RKO (cell line): ENCODE measurements at regions not wholly inside any gene's neighbourhood (a gene's known extent, or its start where the extent isn't known, plus 50 kb on each side); places are given as distances from the start of the nearest gene placed in this dataset.

ENCODE experiments used
- DNase-seq: peaks from one replicate; pipeline ENCODE4 v3.0.0-alpha.2; 2016; ENCODE audit warnings: low spot score

DNA sequence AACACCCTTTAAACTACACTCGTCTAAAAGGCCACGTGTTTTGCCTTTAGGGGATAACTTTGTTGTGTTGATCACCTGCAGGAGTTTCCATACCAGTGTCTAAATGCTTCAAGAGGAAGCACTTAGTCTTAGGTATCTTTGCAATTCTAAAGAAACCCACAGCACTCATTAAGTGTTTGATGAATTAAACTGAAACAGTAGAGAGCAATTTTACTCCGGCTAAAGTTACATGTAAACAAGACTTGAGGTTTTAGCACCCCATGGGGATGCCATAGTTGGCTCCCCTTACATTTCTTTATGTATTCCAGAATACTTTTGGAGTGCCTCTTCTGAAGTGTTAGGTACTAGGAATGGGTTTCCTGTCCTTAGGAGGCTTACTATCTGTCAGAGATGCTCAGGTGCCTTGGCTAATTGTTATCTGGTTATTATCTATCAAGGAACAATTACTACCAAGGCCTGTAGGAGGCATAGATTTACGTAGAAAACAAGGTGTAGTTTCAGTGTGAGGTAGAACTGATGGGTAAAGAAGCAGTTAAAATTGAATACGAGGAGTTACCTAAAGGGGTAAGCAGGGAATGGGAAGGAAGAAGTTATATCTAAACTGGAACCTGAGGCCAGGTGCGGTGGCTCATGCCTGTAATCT is 176.8 kb upstream of the SAMSN1 start:
- DNase-seq = no peak

DNA sequence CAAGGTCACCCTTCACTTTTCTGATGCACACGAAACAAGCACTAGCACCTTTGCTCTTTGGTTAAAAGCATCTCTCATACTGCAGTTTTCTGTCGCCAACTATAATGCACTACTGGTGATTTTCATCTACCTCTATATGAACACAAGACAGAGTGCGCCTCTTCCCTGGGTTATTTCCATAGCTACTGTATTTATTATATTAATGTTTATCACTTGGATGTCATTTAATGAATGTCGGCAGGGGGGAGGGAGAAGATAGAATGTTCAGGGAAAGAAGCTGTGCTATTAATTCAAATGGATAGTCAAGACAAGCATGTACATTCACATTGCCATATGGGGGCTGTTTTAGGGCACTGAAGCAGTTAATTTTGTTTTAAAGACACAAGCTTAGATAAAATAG is 174.1 kb upstream of the SAMSN1 start:
- DNase-seq = no peak

DNA sequence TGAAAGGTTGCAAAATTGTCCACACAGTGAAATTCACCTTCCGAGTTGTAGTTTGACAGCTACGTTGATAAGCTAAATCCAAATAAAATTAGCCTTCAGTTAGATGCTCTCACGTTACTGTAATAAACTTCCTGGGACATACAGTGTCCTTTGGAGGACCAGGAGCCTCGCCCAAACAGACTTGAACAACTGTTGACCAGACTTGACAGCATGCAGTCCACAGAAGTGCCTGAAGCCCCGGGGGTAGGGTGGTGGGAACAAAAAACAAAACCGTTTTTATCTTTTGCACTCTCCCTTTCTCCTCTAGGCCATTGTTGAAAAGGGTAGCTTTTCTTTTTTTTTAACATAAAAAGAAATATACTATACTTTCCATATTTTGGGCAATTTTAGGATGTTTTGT is 172.8 kb upstream of the SAMSN1 start:
- DNase-seq = no peak

DNA sequence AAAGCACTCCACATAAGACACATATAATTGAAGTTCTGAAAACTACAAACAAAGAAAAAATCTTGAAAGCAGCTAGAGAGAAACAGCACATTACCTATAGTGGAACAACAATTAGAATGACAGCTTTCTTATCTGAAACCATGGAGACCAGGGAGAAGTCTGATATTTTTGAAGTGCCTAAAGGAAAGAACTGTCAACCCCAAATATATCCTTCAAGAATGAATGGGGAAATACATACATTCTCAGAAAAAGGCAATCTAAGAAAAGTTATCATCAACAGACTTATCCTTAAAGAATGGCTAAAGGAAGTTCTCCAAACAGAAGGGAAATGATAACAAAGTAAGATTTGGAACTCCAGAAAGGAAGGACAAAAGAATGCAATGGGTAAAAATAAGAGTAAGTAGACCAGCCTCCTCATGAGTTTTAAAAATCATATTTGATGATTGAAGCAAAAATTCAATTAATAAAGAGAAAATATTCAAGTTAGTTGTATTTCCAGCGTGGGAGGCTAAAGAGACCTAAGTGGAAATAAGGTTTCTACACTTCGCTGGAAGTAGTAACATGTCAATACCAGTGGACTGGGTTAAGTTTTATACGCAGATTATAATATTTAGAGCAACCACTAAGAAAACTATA is 170.8 kb upstream of the SAMSN1 start:
- no peak for DNase-seq

DNA sequence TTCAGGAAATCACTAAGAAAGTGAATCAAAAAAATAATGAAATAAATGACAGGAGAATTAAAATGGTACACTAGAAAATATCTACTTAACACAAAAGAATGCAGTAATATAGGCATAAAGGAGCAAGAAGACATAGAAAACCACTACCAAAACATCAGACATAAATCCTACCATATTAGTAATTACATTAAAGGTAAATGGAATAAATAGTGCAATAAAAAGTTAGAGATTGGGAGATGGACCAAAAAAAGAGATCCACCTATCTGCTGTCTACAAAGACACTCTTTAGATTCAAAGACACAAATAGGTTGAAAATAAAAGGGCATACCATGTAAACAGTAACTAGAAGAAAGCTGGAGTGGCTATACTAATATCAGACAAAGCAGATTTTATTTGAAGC is 167.0 kb upstream of the SAMSN1 start:
- no peak for DNase-seq

DNA sequence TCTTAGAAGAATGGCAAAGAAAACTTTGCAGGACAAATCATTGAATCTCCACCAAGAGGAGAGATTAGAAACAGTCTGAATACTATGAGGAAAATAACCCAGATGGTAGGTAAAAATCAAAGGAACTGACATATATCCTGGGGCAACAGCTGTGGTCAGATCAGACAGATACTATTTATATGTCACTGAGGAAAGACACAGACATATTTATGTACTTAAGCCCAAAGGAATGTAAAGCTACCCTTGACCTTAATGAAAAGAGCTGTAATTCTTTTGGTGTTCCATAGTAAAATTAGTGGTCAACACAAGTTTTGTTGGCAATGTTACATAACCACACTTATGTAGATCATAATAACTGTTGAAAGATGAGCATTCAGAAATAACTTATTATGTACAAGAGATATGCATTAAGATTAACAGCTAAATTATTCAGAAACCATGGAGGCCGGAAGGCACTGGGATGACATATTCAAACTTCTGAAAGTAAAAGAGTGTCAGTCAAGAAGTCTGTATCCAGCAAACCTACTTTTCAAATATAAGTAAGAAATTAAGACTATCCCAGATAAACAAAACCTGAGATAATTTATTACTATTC is 166.1 kb upstream of the SAMSN1 start:
- DNase-seq = no peak

DNA sequence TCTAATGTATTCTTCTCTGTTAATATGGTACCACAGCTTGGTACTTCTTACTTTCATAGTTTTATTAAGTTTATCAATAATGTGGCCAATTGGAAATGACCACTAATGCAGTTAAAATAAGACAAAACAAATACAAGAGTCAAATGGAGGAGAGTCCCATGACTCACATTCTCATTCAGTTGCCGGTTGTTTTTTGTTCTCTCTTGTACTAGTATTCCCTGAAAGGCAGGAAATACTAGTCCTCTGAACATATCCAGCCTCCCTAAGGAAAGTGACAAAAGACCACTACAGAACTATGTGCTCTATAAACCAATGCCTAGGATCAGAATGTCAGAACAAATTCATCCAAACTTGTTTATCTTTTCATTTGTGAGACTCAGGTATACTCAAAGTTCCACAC is 165.2 kb upstream of the SAMSN1 start:
- DNase-seq = no peak

DNA sequence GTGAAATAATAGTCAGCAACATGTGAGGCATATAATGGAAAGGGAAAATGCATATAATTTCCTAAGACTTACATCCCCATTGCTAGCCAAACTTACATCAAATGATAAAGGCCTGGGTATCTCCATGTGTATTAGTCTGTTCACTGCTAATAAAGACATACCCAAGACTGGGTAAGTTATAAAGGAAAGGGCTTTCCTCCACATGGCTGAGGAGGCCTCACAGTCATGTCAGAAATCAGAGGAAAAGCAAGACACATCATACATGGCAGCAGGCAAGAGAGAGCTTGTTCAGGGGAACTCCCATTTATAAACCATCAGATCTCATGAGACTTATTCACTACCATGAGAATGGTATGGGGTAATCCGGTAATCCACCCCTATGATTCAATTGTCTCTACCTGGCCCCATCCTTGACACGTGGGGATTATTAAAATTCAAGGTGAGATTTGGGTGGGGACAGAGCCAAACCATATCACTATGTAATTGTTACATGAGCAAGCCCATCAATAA is 161.5 kb upstream of the SAMSN1 start:
- no peak for DNase-seq

DNA sequence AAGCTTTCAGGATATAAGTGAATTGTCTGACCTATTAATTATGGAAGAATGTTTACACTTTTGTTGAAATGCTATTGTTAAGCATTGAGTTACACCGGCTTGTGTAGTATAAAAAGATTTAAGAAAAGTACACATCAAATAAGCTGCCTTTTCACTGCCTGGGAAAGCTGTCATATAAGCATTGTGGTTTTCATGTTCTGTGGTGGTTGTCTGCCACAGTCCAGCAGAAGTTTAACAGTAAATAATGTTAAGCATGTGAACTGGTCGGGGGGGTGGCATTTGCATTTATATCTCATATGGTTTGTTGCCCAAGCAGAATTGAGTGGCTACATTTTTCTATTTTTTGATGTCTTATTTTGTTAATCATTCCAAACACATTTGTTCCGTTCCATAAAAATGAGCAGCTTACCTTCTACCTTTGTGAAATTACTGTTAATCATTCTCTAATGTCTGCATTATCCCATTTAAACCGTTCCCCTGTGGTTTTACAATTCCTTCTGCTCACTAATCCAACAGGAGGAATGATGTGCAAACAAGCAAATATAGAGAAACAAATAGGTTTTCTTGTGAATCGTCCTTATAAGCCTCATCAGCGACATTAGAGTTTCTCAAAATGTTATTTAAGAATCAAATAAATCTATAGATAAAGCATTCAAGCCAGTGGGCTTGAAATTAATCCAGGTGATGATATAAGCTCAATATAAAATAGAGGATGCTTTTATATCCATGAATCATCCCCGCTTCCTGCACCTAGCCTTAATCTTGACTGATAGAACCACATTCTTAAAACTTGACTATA is 160.8 kb upstream of the SAMSN1 start:
- DNase-seq = no peak

DNA sequence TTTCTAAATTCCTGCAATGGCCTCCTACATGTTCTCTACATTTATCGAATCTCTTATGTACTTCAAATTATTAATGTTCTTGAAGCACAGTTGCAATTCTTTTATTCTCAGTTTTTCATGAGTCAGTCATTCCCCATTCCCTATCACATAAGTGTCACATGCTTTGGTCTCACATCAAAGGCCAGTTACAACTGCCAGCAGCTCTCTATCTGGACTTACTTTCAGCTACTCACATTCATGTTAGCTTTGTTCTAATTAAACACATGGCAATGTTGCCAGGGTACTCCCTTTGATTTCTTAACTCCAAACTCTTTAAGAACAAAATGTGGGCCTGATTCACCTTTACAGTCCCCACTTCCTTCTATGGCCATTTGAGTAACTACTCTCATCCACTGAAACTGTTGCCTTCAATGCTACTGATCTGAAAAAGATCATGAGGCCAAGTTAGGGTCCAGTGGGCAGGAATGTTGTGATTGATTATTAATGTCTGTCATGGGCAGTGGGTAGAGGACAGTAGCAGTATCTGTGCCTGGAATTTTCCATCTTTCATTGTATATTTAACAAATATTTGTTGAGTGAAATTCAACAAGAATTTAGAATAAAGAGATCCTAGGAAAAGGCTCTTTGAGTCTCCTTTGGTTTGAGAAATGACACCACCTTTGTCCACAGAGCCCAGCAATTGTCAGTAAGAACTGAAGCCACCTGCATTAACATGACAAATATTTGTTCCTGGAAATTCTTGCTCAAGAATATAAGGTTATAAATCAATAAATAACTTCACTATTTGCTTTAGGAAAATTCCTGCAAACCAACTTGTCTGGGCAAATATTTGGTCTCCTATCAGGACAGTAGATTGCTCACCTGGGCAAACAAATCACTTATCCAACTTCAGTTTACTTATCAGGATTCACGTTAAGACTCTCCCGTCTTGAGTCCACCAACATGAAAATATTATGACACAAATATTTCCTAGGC is 153.6 kb upstream of the SAMSN1 start:
- no peak for DNase-seq

DNA sequence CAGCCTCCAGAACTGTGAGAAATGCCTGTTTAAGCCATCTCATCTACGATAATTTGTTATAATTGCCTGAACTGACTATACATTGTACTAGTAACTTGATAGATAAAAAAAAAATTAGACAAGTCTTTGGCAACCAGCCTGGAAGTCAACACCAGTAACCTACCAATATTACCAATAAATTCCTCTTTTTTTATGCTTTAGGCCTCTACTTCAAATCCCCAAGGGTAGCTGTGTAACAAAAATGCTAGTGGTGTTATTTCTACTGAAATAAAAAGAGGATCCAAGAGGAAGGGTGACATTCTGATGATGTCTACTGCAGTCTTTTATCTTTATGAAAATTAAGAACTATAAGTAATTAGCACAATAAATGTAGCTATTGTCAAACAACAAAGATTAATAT is 151.7 kb upstream of the SAMSN1 start:
- DNase-seq = no peak

DNA sequence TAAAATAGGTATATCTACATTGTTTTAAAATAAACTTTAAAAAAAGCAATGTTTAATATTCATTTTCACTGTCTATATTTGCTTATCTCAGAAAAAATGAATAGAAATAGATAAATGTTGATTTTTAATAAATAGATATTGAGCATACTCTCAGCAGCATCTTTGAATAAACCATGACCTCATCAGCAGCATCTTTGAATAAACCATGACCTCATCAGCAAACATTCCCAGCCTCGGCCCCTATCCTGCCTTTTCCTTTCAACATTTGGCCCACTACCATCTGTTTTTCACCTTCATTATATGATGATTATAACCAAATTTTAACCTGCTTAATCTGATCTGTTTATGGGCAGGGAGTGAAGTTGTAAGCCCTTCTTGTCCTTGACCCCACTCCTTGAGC is 148.7 kb upstream of the SAMSN1 start:
- DNase-seq = no peak

DNA sequence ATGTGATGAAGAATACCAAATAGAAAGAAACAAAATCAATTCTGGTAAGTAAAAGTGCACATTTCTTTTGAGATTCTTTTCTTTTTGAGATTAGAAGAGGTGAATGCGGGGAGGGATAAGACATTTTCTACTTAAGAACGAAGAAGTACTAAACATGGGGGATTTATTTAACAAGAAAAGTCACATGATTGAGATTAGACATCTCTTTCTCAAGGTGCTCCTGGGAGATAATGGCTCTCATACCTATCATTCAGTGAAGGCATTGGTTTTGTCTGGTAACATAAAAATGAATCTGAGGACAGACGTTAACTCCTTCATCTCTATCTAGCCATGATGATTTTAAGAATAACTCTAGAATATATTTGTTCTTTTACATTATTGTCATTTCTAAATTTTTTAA is 147.9 kb upstream of the SAMSN1 start:
- no peak for DNase-seq

DNA sequence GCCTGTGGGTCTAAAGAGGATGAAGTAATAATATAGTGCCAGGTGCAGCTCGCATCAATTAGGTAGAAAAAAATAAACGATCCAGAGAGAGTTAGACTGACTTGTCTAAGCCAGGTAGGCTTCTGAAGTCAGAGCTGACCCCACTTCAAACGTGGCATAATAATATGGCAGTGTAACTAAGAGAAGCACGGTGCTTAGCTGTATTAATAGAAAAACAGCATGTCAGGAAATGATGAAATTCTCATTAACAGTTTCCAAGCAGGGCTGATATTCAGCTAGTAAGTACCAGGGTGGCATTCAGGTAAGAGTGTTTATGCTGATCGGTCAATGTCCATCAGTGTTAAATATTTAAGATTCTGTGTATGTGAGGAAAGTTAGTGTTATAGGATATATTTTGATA is 145.8 kb upstream of the SAMSN1 start:
- no peak for DNase-seq

DNA sequence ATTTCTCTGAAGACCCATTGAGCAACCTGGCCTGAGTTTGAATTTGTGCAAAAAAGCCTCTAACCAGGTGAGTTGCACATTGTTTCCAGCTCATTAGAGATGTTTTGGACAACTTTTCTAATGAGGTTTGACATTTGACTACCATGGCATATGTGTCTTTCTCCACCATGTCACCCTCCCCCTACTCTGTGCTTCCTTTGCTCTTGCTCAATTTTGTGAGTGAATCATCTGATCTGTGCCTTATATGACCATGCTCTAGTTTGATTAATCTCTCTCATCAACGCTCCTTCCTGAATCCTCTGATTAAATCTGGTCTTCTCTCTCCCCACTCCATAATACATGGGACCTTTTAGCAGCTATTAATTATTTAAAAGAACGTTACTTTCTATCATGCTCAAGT is 144.8 kb upstream of the SAMSN1 start:
- no peak for DNase-seq

DNA sequence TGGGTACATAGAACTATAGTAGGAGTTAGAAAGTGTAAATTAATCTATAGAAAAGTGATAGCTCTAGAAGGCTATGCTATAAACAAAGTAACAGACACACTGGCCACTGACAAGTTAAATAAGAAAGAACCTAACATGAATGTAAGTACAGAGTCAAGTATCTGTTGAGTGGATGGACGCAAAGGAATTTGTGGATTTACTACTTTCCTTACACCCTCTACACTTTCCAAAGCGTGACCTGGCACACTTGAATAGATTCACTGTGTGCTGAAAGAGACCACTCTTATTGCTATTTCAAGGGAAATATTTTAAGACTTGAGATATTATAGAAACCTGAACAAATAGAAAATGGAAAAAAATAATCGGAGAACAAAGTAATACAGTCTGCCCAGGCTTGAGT is 142.8 kb upstream of the SAMSN1 start:
- DNase-seq = no peak

DNA sequence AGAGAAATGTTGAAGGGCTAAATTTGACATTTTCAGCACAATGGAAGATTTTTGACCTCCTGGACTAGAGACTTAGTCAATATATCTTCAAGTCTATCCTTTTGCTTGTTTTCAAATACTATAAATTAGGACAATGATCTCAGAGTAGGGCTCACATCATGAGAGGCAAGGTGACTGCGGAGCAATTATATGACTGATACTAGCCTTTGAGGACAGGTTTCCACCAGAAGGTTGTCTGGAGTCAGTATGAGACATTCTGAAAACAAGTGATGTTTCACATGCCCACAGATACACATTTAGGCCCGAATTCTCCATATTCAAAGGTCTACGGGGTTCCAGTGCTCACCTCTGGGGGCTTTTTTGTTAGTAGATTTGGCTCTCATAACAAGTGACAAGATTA is 142.3 kb upstream of the SAMSN1 start:
- DNase-seq = no peak

DNA sequence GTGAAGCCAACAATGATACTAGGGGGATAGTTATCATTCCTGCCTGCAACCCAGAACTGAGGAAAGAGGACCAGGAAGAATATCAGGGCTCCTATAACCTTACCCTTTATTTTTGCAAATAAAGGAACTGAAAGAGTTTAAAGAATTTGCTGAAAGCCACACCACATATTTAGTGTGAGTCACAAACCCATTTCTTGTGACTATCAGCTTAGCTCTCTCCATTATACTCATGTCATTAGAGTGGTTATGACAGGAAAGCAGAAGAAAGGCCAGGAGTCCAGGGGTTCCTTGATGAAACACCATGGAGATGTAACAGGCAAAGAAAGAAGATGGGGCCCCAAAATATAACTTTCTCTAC is 141.1 kb upstream of the SAMSN1 start:
- DNase-seq = no peak

DNA sequence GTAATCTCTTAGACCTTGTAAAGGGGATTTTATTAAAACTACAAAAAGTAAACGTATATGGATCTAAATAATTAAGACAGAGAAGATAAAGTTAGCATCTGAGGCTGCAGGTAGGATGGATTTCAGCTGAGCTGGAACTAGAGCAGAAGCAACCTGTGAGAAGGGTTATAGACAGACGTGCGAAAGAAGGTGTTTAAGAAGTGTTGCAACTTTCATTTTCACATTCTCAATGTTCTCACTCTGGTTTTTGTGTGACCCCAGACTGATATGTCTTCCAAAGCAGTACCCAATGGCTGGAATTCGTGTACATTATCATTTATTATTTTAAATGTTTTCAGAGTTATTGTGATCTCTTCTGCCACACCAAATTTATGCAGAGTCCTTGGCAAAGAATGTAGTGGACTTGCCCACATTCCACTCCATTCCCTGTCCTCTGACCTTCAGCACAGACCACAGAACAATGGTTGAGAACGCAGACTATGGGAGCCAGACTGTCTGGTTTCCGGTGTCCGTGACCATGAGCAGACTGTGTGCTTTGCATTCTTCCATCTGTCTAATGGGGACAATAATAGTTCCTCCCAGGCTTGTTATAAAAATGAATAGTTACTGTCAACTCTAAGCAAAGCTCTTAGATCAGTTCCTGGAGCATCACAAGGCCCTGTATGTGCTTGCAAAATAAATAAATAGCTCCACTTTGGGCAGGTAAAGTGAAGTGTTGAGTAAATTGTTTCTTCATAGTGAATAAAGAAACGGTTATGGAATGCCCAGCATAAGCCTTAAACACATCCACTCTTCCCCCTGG is 140.6 kb upstream of the SAMSN1 start:
- DNase-seq = no peak

DNA sequence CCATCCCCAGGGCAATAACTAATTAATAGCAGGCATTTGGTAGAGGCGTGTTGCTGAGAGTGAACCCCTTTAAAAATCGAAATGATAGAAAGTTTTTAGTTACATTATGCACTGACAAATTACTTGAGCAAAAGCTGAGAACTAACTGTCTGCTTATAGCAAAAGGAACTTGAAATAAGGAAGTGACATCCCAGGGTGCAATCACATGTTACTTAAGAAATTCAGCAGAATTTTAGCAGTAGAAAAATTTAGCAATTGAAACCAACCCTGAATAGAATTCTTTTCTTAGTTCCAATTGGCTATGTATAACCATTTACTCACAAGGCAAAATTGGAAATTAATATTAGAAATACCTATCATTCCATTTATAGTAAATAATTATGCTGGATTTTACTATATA is 139.5 kb upstream of the SAMSN1 start:
- no peak for DNase-seq

DNA sequence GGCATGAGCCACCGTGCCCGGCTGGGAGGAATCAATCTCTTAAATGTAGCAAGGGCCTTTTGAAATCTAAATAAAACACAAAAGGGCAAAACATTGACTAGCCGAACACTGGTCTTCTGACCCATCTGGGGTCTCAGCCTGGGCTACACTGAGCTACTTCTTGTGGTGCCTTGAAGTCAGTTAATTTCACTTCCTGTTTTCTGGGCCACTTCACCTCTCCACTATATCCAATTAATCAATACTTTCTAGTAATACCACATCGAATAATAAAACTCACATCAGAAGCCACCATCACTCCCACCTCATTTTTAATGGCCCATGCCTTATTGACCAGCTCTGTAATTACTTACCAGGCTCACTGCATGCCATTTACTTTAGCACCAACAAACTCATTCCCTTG is 138.0 kb upstream of the SAMSN1 start:
- DNase-seq = no peak
